ENCODE measurements at regions not wholly inside any gene's neighbourhood (a gene's known extent, or its start where the extent isn't known, plus 50 kb on each side); places are given as distances from the start of the nearest gene placed in this dataset.

- ATAC-seq: no peak
- no peak for TF ChIP-seq CTCF (IDR thresholded peaks at IDR 0.05)
Observed at GRCh38 chr5:87102841-87103240, 164.8 kb upstream of the RASA1 start.

GRCh38 chr5:87103616-87104287, 163.9 kb upstream of the RASA1 start:
- TF ChIP-seq CTCF (IDR thresholded peaks at IDR 0.05): no peak
- Histone ChIP-seq H3K36me3 (no peaks in the 10 kb centered on the region), H3K27me3 (no peaks in the 10 kb centered on the region), H3K4me3 (no peak overlapping the region), H3K9me3 (no peaks in the 10 kb centered on the region), H3K4me1 (no peaks in the 10 kb centered on the region), H3K27ac (no peak overlapping the region)
- intact Hi-C loops (cut with DNase I): no loop called here
- FAIRE-seq (no peak), ATAC-seq (no peak), DNase-seq (no peak)

More at GRCh38 chr5:87102841-87103240, 164.8 kb upstream of the RASA1 start:
- Histone ChIP-seq H3K27me3 (no peaks in the 10 kb centered on the region), H3K36me3 (no peaks in the 10 kb centered on the region), H3K4me1 (no peaks in the 10 kb centered on the region), H3K4me3 (no peak overlapping the region), H3K9me3 (no peaks in the 10 kb centered on the region), H3K27ac (no peak overlapping the region)
- intact Hi-C loops (cut with DNase I): no loop called here
- WGBS, 2 donors: 56 to 72% methylated on average over 1 of the region's 1 CpG
- FAIRE-seq (no peak), DNase-seq (no peak)

- no peak for ATAC-seq
- Histone ChIP-seq H3K27me3 (no peaks in the 10 kb centered on the region), H3K36me3 (no peaks in the 10 kb centered on the region), H3K9me3 (no peaks in the 10 kb centered on the region), H3K4me1 (no peaks in the 10 kb centered on the region), H3K4me3 (no peak overlapping the region), H3K27ac (no peak overlapping the region)
- intact Hi-C loops (cut with DNase I): no loop called here
- 46 to 49% methylated on average over 2 of the region's 2 CpGs for WGBS, 2 donors
- no peak for FAIRE-seq
- TF ChIP-seq CTCF (IDR thresholded peaks at IDR 0.05): no peak
- no peak for DNase-seq
Observed at GRCh38 chr5:87105577-87105976, 162.1 kb upstream of the RASA1 start.

GRCh38 chr5:87109746-87110145, 157.9 kb upstream of the RASA1 start:
- Histone ChIP-seq H3K4me3 (no peak overlapping the region), H3K27me3 (no peaks in the 10 kb centered on the region), H3K4me1 (no peaks in the 10 kb centered on the region), H3K9me3 (no peaks in the 10 kb centered on the region), H3K36me3 (no peaks in the 10 kb centered on the region), H3K27ac (no peak overlapping the region)
- intact Hi-C loops (cut with DNase I): no loop called here
- DNase-seq (no peak), FAIRE-seq (no peak), ATAC-seq (peak in 1 of 4 donors; percentile 19)
- no peak for TF ChIP-seq CTCF (IDR thresholded peaks at IDR 0.05)
- WGBS, 2 donors: 69 to 77% methylated on average over 2 of the region's 2 CpGs

GRCh38 chr5:87110721-87111120, 157.0 kb upstream of the RASA1 start:
- FAIRE-seq (no peak), ATAC-seq (no peak), DNase-seq (no peak)
- H3K27me3 ChIP-seq: no peaks in the 10 kb centered on the region
- no peak for TF ChIP-seq CTCF (IDR thresholded peaks at IDR 0.05)
- H3K4me3 ChIP-seq: no peak overlapping the region
- no peak overlapping the region for H3K27ac ChIP-seq
- no peaks in the 10 kb centered on the region for H3K9me3 ChIP-seq
- intact Hi-C loops (cut with DNase I): no loop called here
- no peaks in the 10 kb centered on the region for H3K36me3 ChIP-seq
- H3K4me1 ChIP-seq: no peaks in the 10 kb centered on the region
- WGBS, 2 donors: 71 to 76% methylated on average over 2 of the region's 2 CpGs

All from pancreas (tissue), 10 donors.